Right lobe of liver (tissue), 6 donors: ENCODE measurements at regions not wholly inside any gene's neighbourhood (a gene's known extent, or its start where the extent isn't known, plus 50 kb on each side); places are given as distances from the start of the nearest gene placed in this dataset.

Source experiments
- ATAC-seq, 4 donors: fragments of 200-7000 bp; cut with Tn5 transposase; one replicate each; pipeline ENCODE4 v1.9.1; 2020; ENCODE audit warnings: mild to moderate bottlenecking in 4 of 4, moderate library complexity in 4 of 4
- DNase-seq, 3 donors: peaks; one replicate each; pipeline ENCODE4 v3.0.0-alpha.2; 2020
- H3K27ac ChIP-seq, 3 donors: fragments of 200-600 bp; one replicate each; pipeline ENCODE4 v1.8.0; 2022
- H3K27me3 ChIP-seq, 2 donors: fragments of 200-600 bp; one replicate each; pipeline ENCODE4 v1.8.0; 2022
- H3K36me3 ChIP-seq, 4 donors: fragments of 200-600 bp; sonication (generic) in 1 of 4; one replicate each; pipeline versions ENCODE4 v1.5.1 to v1.8.0; 2017 to 2022; ENCODE audit warnings: control low read depth in 1 of 4
- H3K4me1 ChIP-seq, 4 donors: fragments of 200-600 bp; sonication (generic) in 1 of 4; one replicate each; pipeline versions ENCODE4 v1.5.1 to v1.8.0; 2017 to 2022; ENCODE audit warnings: control low read depth in 1 of 4
- H3K4me3 ChIP-seq, 3 donors: fragments of 200-600 bp; one replicate each; pipeline ENCODE4 v1.8.0; 2022
- H3K9me3 ChIP-seq, 4 donors: fragments of 200-600 bp; sonication (generic) in 1 of 4; one replicate each; pipeline versions ENCODE4 v1.5.1 to v1.8.0; 2017 to 2022; ENCODE audit warnings: control low read depth in 1 of 4
- POLR2A ChIP-seq: fragments of 450-650 bp; IDR thresholded peaks from one replicate; pipeline ENCODE4 v1.6.1; 2017; ENCODE audit warnings: antibody characterized with exemption, mild to moderate bottlenecking
- WGBS: methylation state at CpG from one replicate; pipeline ENCODE4 v1.1.6; 2018; ENCODE audit warnings: low coverage, low lambda C conversion rate; ENCODE audit not compliant: insufficient coverage; ENCODE audit errors: missing lambda C conversion rate; 5-methylcytosine and 5-hydroxymethylcytosine counted together
- intact Hi-C, 2 donors: fragments of 100-400 bp; cut with DNase I; formaldehyde crosslinking; loops; one replicate each; pipeline versions ENCODE4 v1.11.2 to v1.14.1; 2022
- TF ChIP-seq, protein P1 (sequence below), 4 donors: fragments of 200-600 bp in 3 of 4; fragments of 450-650 bp in 1 of 4; IDR thresholded peaks; one replicate each; pipeline versions ENCODE4 v1.5.1 to v1.8.0; 2016 to 2022; ENCODE audit warnings: antibody characterized with exemption in 4 of 4, mild to moderate bottlenecking in 2 of 4
- donor health status: DM: no; HTN: yes; CAD: no.
- donor health status: DM: no; HTN: no; CAD: no.
- donor health status: DM: no; HTN: no; CAD: no.
- donor health status: DM: no; HTN: yes; CAD: no.
- donor health status: DM: no; HTN: yes; CAD: no.

DNA sequence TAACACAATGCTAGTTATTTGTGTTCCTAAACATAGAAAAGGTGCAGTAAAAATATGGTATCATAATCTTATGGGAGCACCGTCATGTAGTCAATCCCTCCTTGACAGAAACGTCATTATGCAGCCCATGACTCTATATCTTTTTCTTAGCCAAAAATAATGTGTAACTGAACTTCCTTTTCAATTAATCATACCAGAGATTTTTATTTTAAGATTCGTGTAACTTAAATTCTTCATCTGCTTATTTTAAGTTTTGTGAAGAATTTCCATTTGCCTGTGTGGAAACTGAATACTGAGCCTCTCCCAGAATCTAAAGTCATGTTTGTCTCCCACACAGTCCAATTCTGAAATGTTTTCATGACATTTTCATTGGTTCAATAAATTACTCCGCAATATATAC lies 699.1 kb downstream of the KCNA4 start:
- Histone ChIP-seq H3K27ac (no peak overlapping the region), H3K9me3 (no peaks in the 10 kb centered on the region), H3K4me3 (no peak overlapping the region), H3K36me3 (no peaks in the 10 kb centered on the region), H3K27me3 (no peaks in the 10 kb centered on the region), H3K4me1 (peaks cover 0 to 22% (median 6%) of the 10 kb centered on the region in 4 donors)
- ATAC-seq (no peak), DNase-seq (no peak)
- TF ChIP-seq, protein P1, sequence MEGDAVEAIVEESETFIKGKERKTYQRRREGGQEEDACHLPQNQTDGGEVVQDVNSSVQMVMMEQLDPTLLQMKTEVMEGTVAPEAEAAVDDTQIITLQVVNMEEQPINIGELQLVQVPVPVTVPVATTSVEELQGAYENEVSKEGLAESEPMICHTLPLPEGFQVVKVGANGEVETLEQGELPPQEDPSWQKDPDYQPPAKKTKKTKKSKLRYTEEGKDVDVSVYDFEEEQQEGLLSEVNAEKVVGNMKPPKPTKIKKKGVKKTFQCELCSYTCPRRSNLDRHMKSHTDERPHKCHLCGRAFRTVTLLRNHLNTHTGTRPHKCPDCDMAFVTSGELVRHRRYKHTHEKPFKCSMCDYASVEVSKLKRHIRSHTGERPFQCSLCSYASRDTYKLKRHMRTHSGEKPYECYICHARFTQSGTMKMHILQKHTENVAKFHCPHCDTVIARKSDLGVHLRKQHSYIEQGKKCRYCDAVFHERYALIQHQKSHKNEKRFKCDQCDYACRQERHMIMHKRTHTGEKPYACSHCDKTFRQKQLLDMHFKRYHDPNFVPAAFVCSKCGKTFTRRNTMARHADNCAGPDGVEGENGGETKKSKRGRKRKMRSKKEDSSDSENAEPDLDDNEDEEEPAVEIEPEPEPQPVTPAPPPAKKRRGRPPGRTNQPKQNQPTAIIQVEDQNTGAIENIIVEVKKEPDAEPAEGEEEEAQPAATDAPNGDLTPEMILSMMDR (IDR thresholded peaks at IDR 0.05), result no peak
- TF ChIP-seq POLR2A, result no peak
- 79% methylated on average over 4 of the region's 4 CpGs for WGBS
- intact Hi-C loops, result no loop called here

DNA sequence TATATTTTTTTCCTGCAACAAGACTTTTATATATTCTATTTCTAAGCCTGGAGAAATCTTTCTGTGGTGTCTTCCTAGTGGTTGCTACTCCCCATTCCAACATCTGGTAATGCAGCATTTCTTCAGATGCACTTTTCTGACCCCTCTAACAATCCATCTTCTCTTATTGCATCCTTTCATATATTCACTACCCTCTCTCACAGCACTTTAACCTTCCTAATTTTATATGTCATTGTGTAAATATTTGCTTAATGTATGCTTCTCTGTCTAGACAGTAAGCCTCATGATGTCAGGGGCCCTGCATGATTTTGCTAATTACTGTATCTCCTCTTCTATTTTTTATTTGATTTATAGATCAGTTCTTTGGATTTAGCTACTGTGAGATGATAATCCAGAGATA lies 701.6 kb downstream of the KCNA4 start:
- intact Hi-C loops, result no loop called here
- H3K9me3 ChIP-seq, result no peaks in the 10 kb centered on the region
- H3K4me1 ChIP-seq, result peaks cover 0 to 7% (median 0%) of the 10 kb centered on the region in 4 donors
- no peak overlapping the region for H3K4me3 ChIP-seq
- ATAC-seq, result no peak
- no peak for TF ChIP-seq POLR2A
- TF ChIP-seq, protein P1 (IDR thresholded peaks at IDR 0.05), result no peak
- H3K27me3 ChIP-seq, result no peaks in the 10 kb centered on the region
- no peaks in the 10 kb centered on the region for H3K36me3 ChIP-seq
- DNase-seq, result no peak
- no peak overlapping the region for H3K27ac ChIP-seq

DNA sequence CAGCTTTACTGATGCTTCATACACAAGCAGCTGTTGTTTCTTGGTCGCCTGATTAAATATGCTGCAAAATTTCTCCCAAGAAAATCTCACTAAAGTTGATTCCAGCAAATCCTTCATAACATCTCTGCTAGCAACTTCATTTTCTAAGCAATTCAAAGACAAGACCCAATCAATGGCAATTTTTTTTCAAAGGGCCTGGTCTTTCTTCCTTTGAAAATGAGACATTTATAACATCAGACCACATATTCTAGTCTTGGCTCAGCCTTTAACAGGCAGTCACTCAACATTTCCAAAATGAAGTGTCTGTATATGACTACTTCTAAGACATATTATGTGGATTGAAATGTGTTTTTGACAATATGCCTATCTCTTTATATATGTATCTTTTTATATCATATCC lies 702.6 kb downstream of the KCNA4 start:
- Histone ChIP-seq H3K4me3 (no peak overlapping the region), H3K9me3 (no peaks in the 10 kb centered on the region), H3K27ac (no peak overlapping the region), H3K36me3 (no peaks in the 10 kb centered on the region), H3K4me1 (peaks cover 0 to 5% (median 0%) of the 10 kb centered on the region in 4 donors), H3K27me3 (no peaks in the 10 kb centered on the region)
- intact Hi-C loops, result no loop called here
- WGBS, result 73% methylated on average over 1 of the region's 1 CpG
- TF ChIP-seq POLR2A, result no peak
- TF ChIP-seq, protein P1 (IDR thresholded peaks at IDR 0.05), result no peak
- no peak for ATAC-seq
- no peak for DNase-seq

DNA sequence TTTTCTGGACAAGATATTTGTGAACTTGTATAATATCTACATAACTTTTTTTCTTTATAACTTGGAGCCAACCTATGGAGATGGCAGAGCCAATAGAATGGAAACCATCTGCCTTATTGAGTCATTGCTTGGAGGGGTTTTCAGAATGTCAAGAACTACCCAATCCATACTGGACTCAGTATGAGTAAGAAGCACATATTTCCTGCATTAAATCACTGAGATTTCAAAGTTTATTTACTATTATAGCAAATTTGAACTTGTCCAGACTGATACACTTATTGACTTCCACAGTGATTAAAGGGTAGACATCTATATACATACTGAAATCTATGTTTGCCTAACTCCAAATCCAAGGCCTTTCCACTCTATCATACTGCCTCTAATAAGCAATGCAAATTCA lies 704.0 kb downstream of the KCNA4 start:
- Histone ChIP-seq H3K27ac (no peak overlapping the region), H3K36me3 (no peaks in the 10 kb centered on the region), H3K27me3 (no peaks in the 10 kb centered on the region), H3K4me3 (no peak overlapping the region), H3K9me3 (no peaks in the 10 kb centered on the region), H3K4me1 (peaks cover 0 to 5% (median 0%) of the 10 kb centered on the region in 4 donors)
- DNase-seq, result no peak
- no peak for ATAC-seq
- intact Hi-C loops, result no loop called here
- no peak for TF ChIP-seq POLR2A

DNA sequence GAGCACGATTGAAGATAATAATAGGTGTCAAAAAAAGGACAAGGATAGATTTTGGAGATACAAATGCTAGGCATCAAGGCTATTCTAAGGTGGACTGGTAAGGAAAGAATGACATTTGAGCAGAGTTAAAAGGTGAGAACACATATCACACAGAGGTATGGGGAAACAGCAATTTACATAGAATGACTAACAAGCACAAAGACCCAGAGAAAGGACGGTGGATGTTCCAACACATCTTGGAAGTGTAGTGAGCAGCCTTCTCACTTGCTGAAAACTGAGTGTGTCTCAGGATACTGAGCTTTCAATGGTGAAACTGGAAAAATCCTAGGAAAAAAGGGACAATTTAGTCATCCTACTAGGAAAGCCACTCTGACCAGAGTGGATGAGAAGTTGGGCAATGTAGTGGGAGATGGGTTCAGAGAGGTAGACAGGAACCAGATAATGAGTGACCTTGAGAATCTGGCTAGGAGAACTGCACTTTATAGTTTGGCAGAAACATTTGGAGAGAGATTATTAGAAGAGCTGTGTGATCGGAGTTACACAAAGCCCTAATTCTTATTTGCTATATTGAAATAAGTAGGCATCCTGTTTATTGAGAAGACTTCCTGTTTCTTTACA lies 706.0 kb downstream of the KCNA4 start:
- H3K36me3 ChIP-seq, result no peaks in the 10 kb centered on the region
- 45% methylated on average over 3 of the region's 3 CpGs for WGBS
- intact Hi-C loops, result no loop called here
- TF ChIP-seq, protein P1 (IDR thresholded peaks at IDR 0.05), result no peak
- no peak for TF ChIP-seq POLR2A
- no peak overlapping the region for H3K4me3 ChIP-seq
- DNase-seq (no peak), ATAC-seq (peak in 3 of 4 donors; percentile 28 to 56 (median 55))
- no peaks in the 10 kb centered on the region for H3K9me3 ChIP-seq
- H3K27me3 ChIP-seq, result no peaks in the 10 kb centered on the region
- peaks cover 0 to 5% (median 0%) of the 10 kb centered on the region in 4 donors for H3K4me1 ChIP-seq
- no peak overlapping the region for H3K27ac ChIP-seq
